ENCODE measurements at regions not wholly inside any gene's neighbourhood (a gene's known extent, or its start where the extent isn't known, plus 50 kb on each side); places are given as distances from the start of the nearest gene placed in this dataset.

GRCh38 chr10:43863859-43864591 lies 215.3 kb upstream of the ZNF32 start:
- DNase-seq = no peak

GRCh38 chr10:43863270-43863669 lies 214.6 kb upstream of the ZNF32 start:
- no peak for DNase-seq

GRCh38 chr10:43862756-43863155 lies 214.1 kb upstream of the ZNF32 start:
- DNase-seq = no peak

GRCh38 chr10:43861966-43862751 lies 213.5 kb upstream of the ZNF32 start:
- DNase-seq = no peak

- no peak for DNase-seq
These were observed 210.4 kb upstream of the ZNF32 start for GRCh38 chr10:43859016-43859525.

- no peak for DNase-seq
These were observed 209.2 kb upstream of the ZNF32 start for GRCh38 chr10:43857931-43858315.

GRCh38 chr10:43857206-43857930 lies 208.7 kb upstream of the ZNF32 start:
- DNase-seq = no peak

- no peak for DNase-seq
These were observed 207.6 kb upstream of the ZNF32 start for GRCh38 chr10:43856299-43856698.

GRCh38 chr10:43855667-43856210 lies 207.1 kb upstream of the ZNF32 start:
- DNase-seq = no peak

- no peak for DNase-seq
These were observed 205.3 kb upstream of the ZNF32 start for GRCh38 chr10:43854007-43854406.

GRCh38 chr10:43853369-43853768 lies 204.7 kb upstream of the ZNF32 start:
- DNase-seq = no peak

- DNase-seq = no peak
These were observed 204.0 kb upstream of the ZNF32 start for GRCh38 chr10:43852644-43853214.

- DNase-seq = no peak
These were observed 203.5 kb upstream of the ZNF32 start for GRCh38 chr10:43852149-43852548.

GRCh38 chr10:43851030-43851429 lies 202.3 kb upstream of the ZNF32 start:
- DNase-seq = no peak

- DNase-seq = no peak
These were observed 200.9 kb upstream of the ZNF32 start for GRCh38 chr10:43849551-43849950.

GRCh38 chr10:43846968-43847367 lies 198.3 kb upstream of the ZNF32 start:
- DNase-seq = no peak

- peak; percentile 22 for DNase-seq
These were observed 197.6 kb upstream of the ZNF32 start for GRCh38 chr10:43846187-43846680.

- DNase-seq = no peak
These were observed 196.4 kb upstream of the ZNF32 start for GRCh38 chr10:43845121-43845520.

GRCh38 chr10:43844221-43844620 lies 195.5 kb upstream of the ZNF32 start:
- no peak for DNase-seq

- DNase-seq = no peak
These were observed 194.8 kb upstream of the ZNF32 start for GRCh38 chr10:43843321-43844101.

GRCh38 chr10:43842496-43842895 lies 193.8 kb upstream of the ZNF32 start:
- DNase-seq = no peak

- no peak for DNase-seq
These were observed 193.4 kb upstream of the ZNF32 start for GRCh38 chr10:43842072-43842471.

All from stimulated activated CD4-positive, alpha-beta T cell treated with anti-CD3 and anti-CD28 coated beads, Interleukin-12 subunit alpha, Interleukin-12 subunit beta, amount 100 ng/mL, for 4 hours (primary cell).